ENCODE measurements at regions not wholly inside any gene's neighbourhood (a gene's known extent, or its start where the extent isn't known, plus 50 kb on each side); places are given as distances from the start of the nearest gene placed in this dataset.
"Not testable (repeated sequence)": the region's sequence is repeated elsewhere in the genome, so short reads cannot be mapped to it uniquely, and the experiment has no call there.

DNA sequence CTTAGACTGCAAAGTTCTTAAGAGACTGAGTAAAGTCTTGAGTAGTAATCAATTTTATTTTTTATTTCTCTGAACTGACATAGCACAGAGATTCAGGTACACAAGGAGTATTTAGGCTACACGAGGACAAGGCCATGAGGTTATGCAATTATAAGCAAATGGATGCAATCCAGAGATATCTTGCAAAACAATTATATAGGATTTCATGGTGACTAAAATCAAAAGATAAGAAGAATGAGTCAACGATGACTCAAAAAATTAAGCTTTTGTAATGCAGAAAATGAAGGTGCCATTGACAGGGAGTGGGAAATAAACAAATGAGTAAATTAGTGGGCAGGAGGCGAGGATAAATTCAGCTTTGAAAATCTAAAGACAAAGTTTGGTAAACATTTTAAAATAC is 66.7 kb upstream of the MYO3A start:
- DNase-seq (ENCODE audit: low spot score) = no peak

DNA sequence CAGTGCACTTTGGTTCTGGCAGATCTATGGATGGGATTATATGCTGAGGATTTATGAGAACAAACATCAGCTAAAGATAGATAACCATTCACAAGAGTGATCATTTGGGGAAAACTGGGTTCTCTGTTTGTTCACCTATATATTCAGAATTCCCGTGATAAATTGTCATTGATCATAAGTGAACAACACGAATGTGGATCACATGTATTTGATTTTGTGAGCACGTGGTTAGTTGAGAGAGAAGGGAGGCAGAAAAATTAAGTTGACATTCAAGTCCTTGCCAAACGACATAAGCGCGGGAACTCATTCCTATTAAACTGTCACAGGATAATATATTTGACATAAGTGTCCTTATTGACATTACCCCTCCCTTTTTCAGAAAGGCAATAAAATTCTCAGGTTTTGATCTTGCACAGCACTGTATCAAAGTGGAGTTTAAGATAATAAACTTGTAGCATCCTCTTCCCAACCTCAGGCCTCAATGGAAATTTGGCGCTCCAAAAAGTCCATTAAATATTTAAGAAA is 64.9 kb upstream of the MYO3A start:
- no peak for DNase-seq (ENCODE audit: low spot score)

DNA sequence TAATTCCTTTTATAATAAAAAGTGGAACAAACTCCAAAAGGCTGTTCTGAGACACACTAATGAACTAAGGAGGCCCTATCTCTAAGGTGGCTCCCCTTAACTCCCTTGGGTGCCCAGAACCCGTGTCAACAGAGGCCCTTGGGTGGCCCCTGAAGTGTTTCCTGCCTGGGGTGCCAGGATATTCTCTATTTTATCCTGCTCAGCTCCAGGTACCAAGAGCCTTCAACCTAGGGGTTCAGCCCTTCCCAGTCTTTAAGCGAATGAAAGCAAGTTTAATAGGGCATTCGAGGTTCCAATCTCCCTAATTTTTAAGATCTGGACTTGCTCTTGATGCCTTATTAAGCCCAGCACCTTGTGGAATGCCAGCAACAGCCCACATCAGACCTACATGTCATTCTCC is 64.4 kb upstream of the MYO3A start:
- no peak for DNase-seq (ENCODE audit: low spot score)

- not testable (repeated sequence) for DNase-seq (ENCODE audit: low spot score)
Observed at GRCh38 chr10:25874402-25874801, 59.6 kb upstream of the MYO3A start.

DNA sequence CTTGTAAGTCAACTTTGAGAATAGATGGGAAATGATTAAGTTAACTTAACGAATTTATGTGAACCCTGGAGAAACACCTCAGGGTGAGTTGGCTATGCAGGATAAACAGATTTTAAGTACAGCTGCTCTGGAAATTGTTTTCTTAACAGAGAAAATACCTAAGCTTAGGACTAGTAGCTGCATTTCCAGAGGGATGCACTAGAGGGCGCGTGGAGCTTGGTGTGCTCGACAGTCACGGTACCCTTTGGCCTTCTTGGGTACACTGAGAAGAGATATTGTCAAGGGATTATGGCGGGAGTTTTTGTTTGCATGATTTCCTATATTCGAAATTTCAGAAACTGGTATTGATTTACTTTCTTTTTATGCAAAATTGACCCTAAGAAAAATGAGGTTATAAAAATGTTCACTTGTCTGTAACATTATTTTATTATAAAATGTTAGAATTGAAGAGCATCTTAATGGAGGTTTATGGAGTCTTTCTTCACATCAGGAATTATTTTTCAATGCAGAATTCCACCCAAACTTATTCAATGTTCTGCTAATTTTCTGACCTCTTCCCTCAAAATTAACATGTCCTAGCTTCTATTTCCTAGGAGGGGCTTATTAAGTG is 58.4 kb upstream of the MYO3A start:
- DNase-seq (ENCODE audit: low spot score) = peak; percentile 20

DNA sequence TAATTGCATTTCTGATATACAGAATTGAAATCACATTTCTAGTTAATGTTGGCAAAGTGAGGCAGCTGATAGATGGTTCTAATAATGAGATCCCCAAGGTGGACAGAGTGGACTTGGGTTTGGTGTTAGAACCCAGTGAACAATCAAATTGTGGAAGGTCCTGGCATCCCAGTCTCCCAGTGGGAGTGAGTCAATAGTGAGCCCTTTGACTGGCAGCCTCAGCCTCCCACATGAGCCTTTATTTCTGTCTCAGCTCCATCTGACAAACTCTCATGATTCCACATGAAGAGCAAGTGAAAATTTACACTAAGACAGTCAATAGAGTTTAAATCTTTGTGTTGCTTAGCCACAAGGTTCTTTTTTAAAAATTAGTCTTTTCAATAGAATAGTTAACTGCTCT is 56.7 kb upstream of the MYO3A start:
- DNase-seq (ENCODE audit: low spot score) = no peak

All from HuH-7.5 (cell line).